OCI-LY7 (cell line): ENCODE measurements at regions not wholly inside any gene's neighbourhood (a gene's known extent, or its start where the extent isn't known, plus 50 kb on each side); places are given as distances from the start of the nearest gene placed in this dataset.

ENCODE experiments used
- CTCF ChIP-seq: fragments of 200-600 bp; sonication (generic); conservative IDR thresholded peaks from 2 replicates; pipeline ENCODE4 v1.5.1; 2014; ENCODE audit warnings: mild to moderate bottlenecking, antibody characterized with exemption, low read length, moderate library complexity, mixed read lengths
- EZH2phosphoT487 ChIP-seq: fragments of 200-600 bp; sonication (generic); IDR thresholded peaks from 2 replicates; pipeline ENCODE4 v1.6.1; 2018; ENCODE audit warnings: low read depth, borderline replicate concordance, mild to moderate bottlenecking, mixed run types, antibody characterized with exemption, low read length, moderate library complexity, mixed read lengths

- TF ChIP-seq CTCF = no peak
- no peak for TF ChIP-seq EZH2phosphoT487
Measured at GRCh38 chr2:138893746-138894145, 113.6 kb upstream of the NXPH2 start.
